DND-41 (cell line): ENCODE measurements at regions not wholly inside any gene's neighbourhood (a gene's known extent, or its start where the extent isn't known, plus 50 kb on each side); places are given as distances from the start of the nearest gene placed in this dataset.

Experiments
- ATAC-seq: fragments of 200-7000 bp; cut with Tn5 transposase; 3 replicates; pipeline ENCODE4 v1.9.1; 2021; ENCODE audit warnings: low read depth; ENCODE audit not compliant: insufficient read depth
- DNase-seq: peaks from one replicate; pipeline ENCODE4 v3.0.0-alpha.2; 2020
- H2AFZ ChIP-seq: 2 replicates; pipeline ENCODE4 v1.6.0; 2012; ENCODE audit warnings: low read depth, low read length
- H3K27ac ChIP-seq: 2 replicates; pipeline ENCODE4 v1.5.1; 2012; ENCODE audit warnings: low read length, inconsistent platforms
- H3K27me3 ChIP-seq: fragments of 200-600 bp; sonication (generic); 2 replicates; pipeline ENCODE4 v1.6.0; 2012; ENCODE audit warnings: low read length, mild to moderate bottlenecking, inconsistent platforms; ENCODE audit not compliant: insufficient read depth, poor library complexity
- H3K36me3 ChIP-seq: 2 replicates; pipeline ENCODE4 v1.5.1; 2012; ENCODE audit warnings: low read length, inconsistent platforms; ENCODE audit not compliant: insufficient read depth
- H3K4me1 ChIP-seq: 2 replicates; pipeline ENCODE4 v1.5.1; 2012; ENCODE audit warnings: mild to moderate bottlenecking, low read length; ENCODE audit not compliant: insufficient read depth
- H3K4me2 ChIP-seq: 2 replicates; pipeline ENCODE4 v1.6.0; 2012; ENCODE audit warnings: mild to moderate bottlenecking, moderate library complexity, low read length, inconsistent platforms; ENCODE audit not compliant: insufficient read depth
- H3K4me3 ChIP-seq, 2 experiments: fragments of 200-600 bp in 1 of 2; shearing (Covaris generic) in 1 of 2; 2 replicates each; pipeline ENCODE4 v1.5.1; 2012 to 2016; ENCODE audit warnings: inconsistent platforms in 2 of 2, low read length in 2 of 2, mild to moderate bottlenecking in 2 of 2, low read depth in 1 of 2, moderate library complexity in 1 of 2
- H3K79me2 ChIP-seq: 2 replicates; pipeline ENCODE4 v1.6.0; 2012; ENCODE audit warnings: low read length, inconsistent platforms; ENCODE audit not compliant: insufficient read depth
- H3K9ac ChIP-seq: 2 replicates; pipeline ENCODE4 v1.6.0; 2012; ENCODE audit warnings: low read depth, mild to moderate bottlenecking, inconsistent platforms, low read length, moderate library complexity
- H3K9me3 ChIP-seq: 2 replicates; pipeline ENCODE4 v1.5.1; 2012; ENCODE audit warnings: low read length, moderate library complexity, mild to moderate bottlenecking, inconsistent platforms; ENCODE audit not compliant: insufficient read depth, severe bottlenecking
- H4K20me1 ChIP-seq: 2 replicates; pipeline ENCODE4 v1.6.0; 2012; ENCODE audit warnings: low read length; ENCODE audit not compliant: insufficient read depth
- CTCF ChIP-seq: IDR thresholded peaks from 2 replicates; pipeline ENCODE4 v1.5.1; 2012; ENCODE audit warnings: borderline replicate concordance, low read length, moderate library complexity, mild to moderate bottlenecking; ENCODE audit not compliant: poor library complexity, severe bottlenecking; ENCODE audit errors: extremely low read depth
- EZH2 ChIP-seq: IDR thresholded peaks from 3 replicates; pipeline ENCODE4 v1.6.1; 2012; ENCODE audit warnings: borderline replicate concordance, low read depth, mild to moderate bottlenecking, moderate library complexity, low read length, inconsistent platforms; ENCODE audit not compliant: severe bottlenecking

DNA sequence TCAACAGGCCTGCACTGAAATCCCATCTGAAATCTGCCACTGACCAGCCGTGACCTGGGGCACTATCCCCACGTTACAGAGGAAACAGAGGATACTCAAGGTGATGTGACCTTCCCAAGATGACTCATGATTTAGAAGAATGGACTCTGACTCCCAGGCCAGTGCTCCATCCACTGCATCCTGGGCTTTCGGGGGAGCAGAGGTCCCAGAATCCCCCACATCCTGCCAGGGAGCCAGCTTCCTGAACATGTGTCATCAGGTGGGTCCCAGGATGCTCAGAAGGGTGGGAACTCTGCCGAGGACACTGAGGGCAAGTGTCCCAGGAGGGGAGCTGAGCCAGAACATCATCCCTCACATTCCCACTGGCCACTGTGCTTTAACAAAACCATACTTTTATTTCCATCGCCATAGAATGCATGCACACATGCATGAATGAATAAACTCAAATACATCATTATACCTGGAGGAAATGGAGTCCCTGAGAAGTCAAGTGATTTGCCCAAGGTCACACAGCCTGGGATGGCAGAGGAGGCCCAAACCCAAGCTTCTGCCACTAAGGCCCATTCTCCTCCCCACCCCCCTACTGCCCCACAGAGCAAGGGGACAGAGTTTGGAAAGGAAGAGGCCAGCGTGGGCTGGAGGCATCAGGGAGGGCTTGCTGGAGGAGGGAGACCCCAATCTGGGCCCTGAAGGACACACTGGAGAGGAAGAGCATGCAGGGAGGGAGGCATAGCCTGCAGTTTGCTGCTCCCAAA lies 189.4 kb downstream of the MATN1 start:
- TF ChIP-seq CTCF (no peak), EZH2 (no peak)
- no peaks in the 10 kb centered on the region for H4K20me1 ChIP-seq
- H3K36me3 ChIP-seq, result no peaks in the 10 kb centered on the region
- H3K4me3 ChIP-seq, result no peak overlapping the region
- H3K4me1 ChIP-seq, result no peaks in the 10 kb centered on the region
- no peak overlapping the region for H3K9ac ChIP-seq
- no peak overlapping the region for H3K4me2 ChIP-seq
- no peaks in the 10 kb centered on the region for H3K27me3 ChIP-seq
- DNase-seq (no peak), ATAC-seq (no peak)
- no peaks in the 10 kb centered on the region for H3K79me2 ChIP-seq
- H3K9me3 ChIP-seq, result no peaks in the 10 kb centered on the region
- H3K27ac ChIP-seq, result no peak overlapping the region
- H2AFZ ChIP-seq, result no peak overlapping the region

- Histone ChIP-seq H3K27ac (no peak overlapping the region), H3K4me1 (no peaks in the 10 kb centered on the region), H3K36me3 (no peaks in the 10 kb centered on the region), H3K27me3 (no peaks in the 10 kb centered on the region), H3K9ac (no peak overlapping the region), H3K4me2 (no peak overlapping the region), H2AFZ (no peak overlapping the region), H3K79me2 (no peaks in the 10 kb centered on the region), H3K4me3 (no peak overlapping the region), H3K9me3 (no peaks in the 10 kb centered on the region), H4K20me1 (no peaks in the 10 kb centered on the region)
- TF ChIP-seq CTCF, result no peak
- no peak for TF ChIP-seq EZH2
- no peak for ATAC-seq
- DNase-seq, result no peak
Measured at GRCh38 chr1:30533141-30533540, 190.2 kb downstream of the MATN1 start.

- Histone ChIP-seq H3K79me2 (no peaks in the 10 kb centered on the region), H3K9ac (no peak overlapping the region), H3K27me3 (no peaks in the 10 kb centered on the region), H3K4me1 (no peaks in the 10 kb centered on the region), H3K27ac (no peak overlapping the region), H3K36me3 (no peaks in the 10 kb centered on the region), H3K4me2 (no peak overlapping the region), H3K9me3 (no peaks in the 10 kb centered on the region), H2AFZ (no peak overlapping the region), H3K4me3 (no peak overlapping the region), H4K20me1 (no peaks in the 10 kb centered on the region)
- TF ChIP-seq EZH2 (no peak), CTCF (no peak)
- DNase-seq (no peak), ATAC-seq (no peak)
Measured at GRCh38 chr1:30532621-30533020, 190.8 kb downstream of the MATN1 start.
